HG02588 (cell line): ENCODE measurements at regions not wholly inside any gene's neighbourhood (a gene's known extent, or its start where the extent isn't known, plus 50 kb on each side); places are given as distances from the start of the nearest gene placed in this dataset.
"Not testable (repeated sequence)": the region's sequence is repeated elsewhere in the genome, so short reads cannot be mapped to it uniquely, and the experiment has no call there.

ENCODE experiments used
- ATAC-seq: cut with Tn5 transposase; IDR thresholded peaks from one replicate; pipeline ENCODE4 v1.9.1; 2021; ENCODE audit warnings: mild to moderate bottlenecking, moderate library complexity; ENCODE audit not compliant: unreplicated experiment

GRCh38 chr1:233788687-233789086 lies 115.8 kb upstream of the SLC35F3 start:
- no peak for ATAC-seq

DNA sequence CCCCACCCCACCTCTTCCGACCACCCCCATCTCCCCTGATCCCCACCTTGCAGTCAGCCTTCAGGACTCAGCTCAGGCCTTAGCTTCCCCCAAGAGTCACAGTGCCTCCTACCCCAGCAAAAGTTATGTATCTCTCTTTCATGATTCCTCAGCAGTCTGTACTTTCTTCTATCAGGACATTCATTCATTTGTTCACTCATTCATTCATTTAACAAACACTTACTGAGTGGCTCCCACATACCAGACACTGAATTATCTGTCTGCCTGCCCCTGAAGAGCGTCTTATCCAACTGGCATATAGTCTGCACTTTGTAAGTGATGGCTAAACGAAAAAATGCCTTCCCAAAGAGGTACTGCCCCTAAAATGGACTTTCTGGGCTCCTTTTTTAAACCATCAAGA lies 114.4 kb upstream of the SLC35F3 start:
- ATAC-seq, result no peak

GRCh38 chr1:233790662-233791371 lies 113.7 kb upstream of the SLC35F3 start:
- ATAC-seq, result peak; percentile 82

GRCh38 chr1:233791372-233791703 lies 113.1 kb upstream of the SLC35F3 start:
- ATAC-seq, result no peak

GRCh38 chr1:233791721-233792120 lies 112.8 kb upstream of the SLC35F3 start:
- ATAC-seq, result no peak

- ATAC-seq, result no peak
Observed at GRCh38 chr1:233794863-233795262, 109.6 kb upstream of the SLC35F3 start.

GRCh38 chr1:233796146-233796783 lies 108.2 kb upstream of the SLC35F3 start:
- no peak for ATAC-seq

GRCh38 chr1:233802611-233803010 lies 101.9 kb upstream of the SLC35F3 start:
- no peak for ATAC-seq

GRCh38 chr1:233805786-233806185 lies 98.7 kb upstream of the SLC35F3 start:
- no peak for ATAC-seq

GRCh38 chr1:233815357-233815756 lies 89.1 kb upstream of the SLC35F3 start:
- ATAC-seq, result no peak

GRCh38 chr1:233815865-233816264 lies 88.6 kb upstream of the SLC35F3 start:
- no peak for ATAC-seq

DNA sequence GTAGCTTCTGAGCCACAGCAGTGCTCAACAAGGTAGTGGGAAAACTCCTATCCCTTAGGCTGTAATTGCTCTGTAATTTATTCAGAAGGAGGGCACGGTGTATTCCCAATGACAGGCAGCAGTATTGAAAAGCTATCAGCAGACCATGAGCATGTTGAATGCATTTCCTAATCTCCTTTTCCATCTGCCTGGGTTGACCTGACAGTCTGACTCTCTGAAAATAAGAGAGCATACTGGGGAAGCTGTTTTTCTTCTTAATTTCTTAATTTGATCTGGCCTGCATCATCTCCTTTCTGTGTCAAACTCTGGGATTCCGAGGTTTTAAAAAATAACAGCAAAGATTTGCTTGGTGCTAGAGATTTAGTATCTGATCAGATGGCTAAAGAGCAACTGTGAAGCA lies 88.1 kb upstream of the SLC35F3 start:
- no peak for ATAC-seq

DNA sequence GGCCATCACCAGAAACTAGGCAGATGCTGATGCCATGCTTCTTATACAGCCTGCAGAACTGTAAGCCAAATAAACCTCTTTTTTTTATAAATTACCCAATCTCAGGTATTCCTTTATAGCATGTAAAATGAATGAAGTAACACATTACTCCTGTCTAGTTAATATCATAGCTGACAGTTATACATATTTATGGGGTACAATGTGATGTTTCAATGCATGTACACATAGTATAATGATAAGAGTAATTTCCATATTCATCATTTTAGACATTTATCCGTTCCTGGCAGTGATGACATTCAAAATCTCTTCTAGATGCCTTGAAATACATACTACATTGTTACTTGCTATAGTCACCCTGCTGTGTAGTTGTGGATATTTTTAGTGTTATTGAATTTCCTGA lies 85.4 kb upstream of the SLC35F3 start:
- ATAC-seq, result no peak

DNA sequence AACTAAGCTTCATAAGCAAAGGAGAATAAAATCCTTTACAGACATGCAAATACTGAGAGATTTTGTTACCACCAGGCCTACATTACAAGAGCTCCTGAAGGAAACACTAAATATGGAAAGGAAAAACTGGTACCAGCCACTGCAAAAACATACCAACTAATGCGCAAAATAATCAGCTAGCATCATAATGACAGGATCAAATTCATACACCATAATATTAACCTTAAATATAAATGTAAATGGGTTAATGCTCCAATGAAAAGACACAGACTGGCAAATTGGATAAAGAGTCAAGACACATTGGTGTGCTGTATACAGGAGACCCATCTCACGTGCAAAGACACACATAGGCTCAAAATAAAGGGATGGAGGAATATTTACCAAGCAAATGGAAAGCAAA lies 80.3 kb upstream of the SLC35F3 start:
- ATAC-seq, result not testable (repeated sequence)

- ATAC-seq, result not testable (repeated sequence)
Observed at GRCh38 chr1:233827937-233828336, 76.5 kb upstream of the SLC35F3 start.

GRCh38 chr1:233828480-233828879 lies 76.0 kb upstream of the SLC35F3 start:
- no peak for ATAC-seq

- ATAC-seq, result no peak
Observed at GRCh38 chr1:233834609-233835008, 69.9 kb upstream of the SLC35F3 start.

DNA sequence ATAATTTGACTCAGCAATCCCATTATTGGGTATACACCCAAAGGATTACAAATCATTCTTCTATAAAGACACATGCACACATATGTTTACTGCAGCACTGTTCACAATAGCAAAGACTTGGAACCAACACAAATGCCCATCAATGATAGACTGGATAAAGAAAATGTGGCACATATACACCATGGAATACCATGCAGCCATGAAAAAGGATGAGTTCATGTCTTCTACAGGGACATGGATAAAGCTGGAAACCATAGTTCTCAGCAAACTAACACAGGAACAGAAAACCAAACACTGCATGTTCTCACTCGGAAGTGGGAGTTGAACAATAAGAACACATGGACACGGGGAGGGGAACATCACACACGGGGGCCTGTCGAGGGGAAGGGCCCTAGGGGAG lies 66.3 kb upstream of the SLC35F3 start:
- ATAC-seq, result not testable (repeated sequence)

GRCh38 chr1:233843525-233844204 lies 60.8 kb upstream of the SLC35F3 start:
- ATAC-seq, result no peak

- no peak for ATAC-seq
Observed at GRCh38 chr1:233844275-233844674, 60.2 kb upstream of the SLC35F3 start.

- no peak for ATAC-seq
Observed at GRCh38 chr1:233844692-233845091, 59.8 kb upstream of the SLC35F3 start.
